Uterus (tissue), 3 donors: ENCODE measurements at regions not wholly inside any gene's neighbourhood (a gene's known extent, or its start where the extent isn't known, plus 50 kb on each side); places are given as distances from the start of the nearest gene placed in this dataset.

ENCODE experiments used
- DNase-seq, 2 donors: peaks; one replicate each; pipeline ENCODE4 v3.0.0-alpha.2; 2019 to 2020
- H3K27ac ChIP-seq, 2 donors: fragments of 200-600 bp; sonication (generic); 1 replicate in 1 of 2; 2 replicates in 1 of 2; pipeline ENCODE4 v1.5.1; 2016 to 2018
- H3K27me3 ChIP-seq, 2 donors: fragments of 200-600 bp; sonication (generic); one replicate each; pipeline ENCODE4 v1.5.1; 2018 to 2019; ENCODE audit warnings: control low read depth in 1 of 2
- H3K36me3 ChIP-seq, 2 donors: fragments of 200-600 bp; sonication (generic); one replicate each; pipeline ENCODE4 v1.5.1; 2019; ENCODE audit warnings: control low read depth in 1 of 2
- H3K4me1 ChIP-seq, 2 donors: fragments of 200-600 bp; sonication (generic); one replicate each; pipeline ENCODE4 v1.5.1; 2018 to 2019; ENCODE audit warnings: control low read depth in 1 of 2
- H3K4me3 ChIP-seq, 2 donors: fragments of 200-600 bp; sonication (generic); 1 replicate in 1 of 2; 2 replicates in 1 of 2; pipeline ENCODE4 v1.5.1; 2018 to 2019; ENCODE audit warnings: mild to moderate bottlenecking in 1 of 2
- H3K9me3 ChIP-seq, 2 donors: fragments of 200-600 bp; sonication (generic); one replicate each; pipeline ENCODE4 v1.5.1; 2019; ENCODE audit warnings: control low read depth in 1 of 2
- POLR2A ChIP-seq, 2 donors: fragments of 450-650 bp; IDR thresholded peaks; one replicate each; pipeline ENCODE4 v1.6.1; 2016; ENCODE audit warnings: antibody characterized with exemption in 2 of 2, mild to moderate bottlenecking in 1 of 2, moderate library complexity in 1 of 2
- intact Hi-C: fragments of 100-400 bp; cut with DNase I; formaldehyde crosslinking; loops from one replicate; pipeline ENCODE4 v1.15.1; 2023; ENCODE audit warnings: low total_unique reads
- TF ChIP-seq, protein P1 (sequence below), 4 experiments: fragments of 200-600 bp in 2 of 4; fragments of 450-650 bp in 2 of 4; sonication (generic) in 2 of 4; IDR thresholded peaks; one replicate each; pipeline ENCODE4 v1.5.1; 2016 to 2019; ENCODE audit warnings: antibody characterized with exemption in 4 of 4, mild to moderate bottlenecking in 2 of 4, moderate library complexity in 1 of 4
- donor health status: DM: yes; HTN: yes; CAD: no.

DNA sequence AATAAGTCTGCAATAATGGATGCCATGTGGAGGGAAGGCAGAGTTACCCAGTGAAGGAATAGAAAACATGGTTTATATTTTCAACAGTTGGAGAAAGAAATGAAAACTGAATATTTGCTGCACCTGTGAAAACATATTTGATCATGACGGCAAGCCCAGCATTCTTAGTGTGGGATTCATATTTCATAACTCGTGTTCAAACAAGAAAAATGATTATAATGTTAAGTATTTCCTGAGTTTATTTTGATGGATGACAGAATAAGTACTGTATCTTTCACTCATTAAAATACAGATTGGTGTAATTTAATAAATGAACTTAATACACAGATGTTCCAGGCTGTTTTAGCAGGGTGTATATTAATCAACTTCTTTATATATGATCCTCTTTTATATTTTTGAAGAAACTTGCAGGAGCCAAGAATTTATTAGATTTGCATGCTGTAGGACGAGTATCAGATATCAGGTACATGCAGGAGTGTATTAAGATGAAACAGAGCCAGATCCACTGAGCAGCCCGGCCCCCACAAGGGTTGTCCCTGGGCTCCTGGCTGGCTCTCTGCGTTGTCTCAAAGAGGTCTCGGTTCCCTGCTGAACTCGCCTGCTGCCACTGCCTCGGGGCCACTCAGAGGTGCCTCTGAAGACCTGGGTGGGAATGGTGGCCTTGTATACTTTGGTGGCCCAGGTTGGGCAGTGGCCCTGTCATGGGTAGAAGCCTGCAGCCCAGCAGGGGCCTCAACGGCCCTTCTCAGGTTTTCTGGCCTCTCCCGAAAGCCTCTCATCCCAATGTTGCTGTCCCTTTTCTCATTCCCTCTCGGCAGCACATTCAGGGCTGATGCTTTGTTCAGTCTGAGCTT lies 95.0 kb upstream of the LDAH start:
- TF ChIP-seq, protein P1, sequence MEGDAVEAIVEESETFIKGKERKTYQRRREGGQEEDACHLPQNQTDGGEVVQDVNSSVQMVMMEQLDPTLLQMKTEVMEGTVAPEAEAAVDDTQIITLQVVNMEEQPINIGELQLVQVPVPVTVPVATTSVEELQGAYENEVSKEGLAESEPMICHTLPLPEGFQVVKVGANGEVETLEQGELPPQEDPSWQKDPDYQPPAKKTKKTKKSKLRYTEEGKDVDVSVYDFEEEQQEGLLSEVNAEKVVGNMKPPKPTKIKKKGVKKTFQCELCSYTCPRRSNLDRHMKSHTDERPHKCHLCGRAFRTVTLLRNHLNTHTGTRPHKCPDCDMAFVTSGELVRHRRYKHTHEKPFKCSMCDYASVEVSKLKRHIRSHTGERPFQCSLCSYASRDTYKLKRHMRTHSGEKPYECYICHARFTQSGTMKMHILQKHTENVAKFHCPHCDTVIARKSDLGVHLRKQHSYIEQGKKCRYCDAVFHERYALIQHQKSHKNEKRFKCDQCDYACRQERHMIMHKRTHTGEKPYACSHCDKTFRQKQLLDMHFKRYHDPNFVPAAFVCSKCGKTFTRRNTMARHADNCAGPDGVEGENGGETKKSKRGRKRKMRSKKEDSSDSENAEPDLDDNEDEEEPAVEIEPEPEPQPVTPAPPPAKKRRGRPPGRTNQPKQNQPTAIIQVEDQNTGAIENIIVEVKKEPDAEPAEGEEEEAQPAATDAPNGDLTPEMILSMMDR (IDR thresholded peaks at IDR 0.05), result no peak
- TF ChIP-seq POLR2A (IDR thresholded peaks at IDR 0.05), result no peak
- intact Hi-C loops, result no loop called here
- no peak overlapping the region for H3K27ac ChIP-seq
- DNase-seq, result no peak
- no peaks in the 10 kb centered on the region for H3K36me3 ChIP-seq
- no peaks in the 10 kb centered on the region for H3K4me1 ChIP-seq
- H3K4me3 ChIP-seq, result no peak overlapping the region
- H3K9me3 ChIP-seq, result no peaks in the 10 kb centered on the region
- no peaks in the 10 kb centered on the region for H3K27me3 ChIP-seq

DNA sequence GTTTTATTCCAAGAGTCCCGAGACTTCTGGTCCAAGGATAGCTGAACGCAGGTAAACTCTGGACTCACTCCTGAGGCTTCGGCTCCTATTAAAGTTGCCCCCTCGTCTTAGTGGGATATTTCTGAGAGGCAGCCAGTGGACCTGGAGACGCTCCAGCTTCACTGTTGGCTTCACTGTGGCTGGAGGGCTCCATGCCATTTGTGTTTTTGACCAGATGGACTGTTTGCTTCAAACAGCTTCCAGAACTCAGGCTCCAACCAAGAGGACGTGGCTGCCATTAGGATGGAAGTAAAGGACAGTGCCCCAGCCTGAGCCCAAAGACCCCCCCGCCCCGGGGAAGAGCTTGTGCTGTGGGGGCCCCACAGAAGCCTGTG lies 94.4 kb upstream of the LDAH start:
- Histone ChIP-seq H3K4me1 (no peaks in the 10 kb centered on the region), H3K27me3 (no peaks in the 10 kb centered on the region), H3K36me3 (no peaks in the 10 kb centered on the region), H3K9me3 (no peaks in the 10 kb centered on the region), H3K27ac (no peak overlapping the region), H3K4me3 (no peak overlapping the region)
- intact Hi-C loops, result no loop called here
- TF ChIP-seq, protein P1 (IDR thresholded peaks at IDR 0.05), result no peak
- TF ChIP-seq POLR2A (IDR thresholded peaks at IDR 0.05), result no peak
- no peak for DNase-seq

DNA sequence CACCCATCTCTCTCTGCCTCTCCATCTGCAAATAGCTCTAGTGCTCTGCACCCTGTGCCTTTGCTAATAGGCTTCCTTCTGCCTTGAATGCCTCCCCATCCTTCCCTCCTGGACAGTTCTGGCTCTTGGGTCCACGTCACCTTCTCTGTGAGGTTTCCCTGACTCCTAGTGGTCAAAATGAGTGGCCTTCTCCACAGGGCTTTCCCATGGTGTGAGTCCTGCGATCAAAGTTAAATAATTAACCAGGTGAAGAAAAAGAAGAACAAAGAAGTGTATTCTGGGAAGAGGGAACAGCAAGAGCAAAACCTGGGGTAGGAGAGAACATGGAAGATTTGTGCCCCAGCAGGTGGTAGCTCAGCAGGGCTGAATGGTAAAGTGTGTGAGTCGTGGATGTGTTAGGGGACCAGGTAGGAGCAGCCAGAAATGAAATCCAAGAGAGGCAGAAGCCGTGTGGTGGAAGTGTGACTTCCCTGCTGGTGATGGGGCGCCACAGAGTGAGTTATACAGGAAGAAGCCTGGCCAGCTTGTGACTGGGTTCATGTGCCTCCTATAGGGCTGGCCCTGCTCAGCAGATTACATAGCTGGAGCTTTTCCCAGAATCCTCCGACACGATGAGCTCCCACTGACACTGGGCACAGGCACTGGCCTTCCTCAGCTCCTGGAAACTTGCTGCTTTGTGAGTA lies 93.8 kb upstream of the LDAH start:
- Histone ChIP-seq H3K36me3 (no peaks in the 10 kb centered on the region), H3K9me3 (no peaks in the 10 kb centered on the region), H3K4me3 (no peak overlapping the region), H3K27me3 (no peaks in the 10 kb centered on the region), H3K4me1 (no peaks in the 10 kb centered on the region), H3K27ac (no peak overlapping the region)
- TF ChIP-seq, protein P1 (IDR thresholded peaks at IDR 0.05), result peak in 3 of 4 experiments; percentile 8 to 38 (median 10)
- TF ChIP-seq POLR2A (IDR thresholded peaks at IDR 0.05), result no peak
- no peak for DNase-seq
- intact Hi-C loops, result no loop called here

DNA sequence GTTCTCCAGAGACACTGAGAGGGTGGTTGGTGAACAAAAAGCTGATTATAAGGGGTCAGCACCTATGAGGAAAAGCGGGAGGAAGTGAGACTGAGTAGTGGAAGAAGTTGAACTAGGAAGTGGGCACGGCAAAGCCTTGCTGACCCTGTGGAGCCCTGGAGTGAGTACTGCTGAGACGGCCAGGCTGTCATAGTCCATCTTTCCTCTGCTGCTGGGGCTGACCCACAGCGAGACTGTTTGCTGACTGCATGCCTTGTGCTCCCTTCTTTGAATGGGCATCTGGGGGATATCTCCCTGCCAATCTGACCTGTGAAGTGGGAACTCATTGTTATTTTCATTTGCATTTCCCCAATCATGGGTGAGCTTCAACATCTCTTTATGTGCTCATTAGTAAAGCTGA lies 92.4 kb upstream of the LDAH start:
- no peaks in the 10 kb centered on the region for H3K36me3 ChIP-seq
- H3K4me1 ChIP-seq, result no peaks in the 10 kb centered on the region
- no peaks in the 10 kb centered on the region for H3K9me3 ChIP-seq
- no peak for TF ChIP-seq POLR2A (IDR thresholded peaks at IDR 0.05)
- TF ChIP-seq, protein P1 (IDR thresholded peaks at IDR 0.05), result no peak
- H3K27me3 ChIP-seq, result no peaks in the 10 kb centered on the region
- no peak overlapping the region for H3K27ac ChIP-seq
- DNase-seq, result no peak
- intact Hi-C loops, result no loop called here
- H3K4me3 ChIP-seq, result no peak overlapping the region

DNA sequence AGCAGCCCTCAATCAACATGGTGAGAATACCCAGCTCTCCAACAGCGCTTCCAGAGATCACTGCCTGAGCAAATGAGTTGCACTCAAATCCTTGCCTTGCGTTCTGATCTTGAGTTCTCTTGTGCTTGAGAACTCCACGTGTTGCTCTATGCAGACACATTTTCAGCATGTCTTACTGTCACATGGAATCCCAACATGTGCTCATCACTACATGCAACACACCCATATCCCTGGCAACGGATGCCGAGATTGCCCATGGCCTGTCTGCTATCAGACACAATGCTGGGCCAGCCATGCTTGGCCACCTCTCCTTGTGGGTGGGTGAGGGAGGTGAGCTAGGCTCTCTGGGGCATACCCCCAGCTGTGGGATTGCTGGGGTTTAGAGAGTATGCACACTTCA lies 91.9 kb upstream of the LDAH start:
- no peak overlapping the region for H3K27ac ChIP-seq
- DNase-seq, result no peak
- intact Hi-C loops, result no loop called here
- TF ChIP-seq, protein P1 (IDR thresholded peaks at IDR 0.05), result no peak
- TF ChIP-seq POLR2A (IDR thresholded peaks at IDR 0.05), result no peak
- no peaks in the 10 kb centered on the region for H3K4me1 ChIP-seq
- H3K27me3 ChIP-seq, result no peaks in the 10 kb centered on the region
- no peaks in the 10 kb centered on the region for H3K36me3 ChIP-seq
- H3K9me3 ChIP-seq, result no peaks in the 10 kb centered on the region
- no peak overlapping the region for H3K4me3 ChIP-seq
